ENCODE measurements at regions not wholly inside any gene's neighbourhood (a gene's known extent, or its start where the extent isn't known, plus 50 kb on each side); places are given as distances from the start of the nearest gene placed in this dataset.

DNA sequence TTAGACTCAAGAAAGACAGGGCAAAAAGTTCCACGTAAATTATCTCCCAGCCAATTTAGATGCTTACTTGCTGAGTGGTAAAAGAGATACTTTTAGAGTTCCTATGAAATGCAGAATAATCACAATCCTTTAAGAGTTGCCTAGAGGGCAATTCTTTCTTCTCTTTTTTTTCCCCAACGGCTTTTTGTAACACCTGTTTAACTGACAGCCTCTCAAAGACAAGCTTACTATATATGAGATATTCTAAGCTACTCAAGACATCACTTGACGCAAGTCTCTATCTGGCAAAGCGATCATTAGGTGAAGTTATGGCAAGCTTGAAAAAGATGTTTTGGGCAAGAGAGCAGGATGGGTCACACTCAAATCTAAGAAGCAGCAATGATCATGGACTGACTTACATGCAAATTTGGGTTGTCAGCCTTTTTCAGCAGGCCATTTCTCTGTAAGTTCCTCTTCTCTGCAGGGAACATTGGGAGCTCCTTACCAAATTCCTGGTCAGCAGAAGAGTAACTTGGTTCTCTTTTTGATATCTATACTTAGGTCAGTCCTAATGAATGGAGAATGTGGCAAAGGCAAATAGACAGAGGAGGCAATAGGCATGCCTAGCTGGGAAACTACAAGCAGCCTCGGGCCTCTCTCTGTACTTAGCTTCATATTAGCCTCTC is 162.9 kb upstream of the FGF13 start:
- TF ChIP-seq EP300 (IDR thresholded peaks at IDR 0.05; ENCODE audit: borderline replicate concordance) (no peak), NFIC (IDR thresholded peaks at IDR 0.05) (no peak), TEAD4 (IDR thresholded peaks at IDR 0.05) (no peak), EGR1 (IDR thresholded peaks at IDR 0.05) (no peak), MAX (IDR thresholded peaks at IDR 0.05) (no peak), TAF1 (IDR thresholded peaks at IDR 0.05; ENCODE audit: low read depth) (no peak), REST (IDR thresholded peaks at IDR 0.05; ENCODE audit: low read depth) (no peak), RAD21 (IDR thresholded peaks at IDR 0.05; ENCODE audit: low read depth) (no peak), FOXM1 (IDR thresholded peaks at IDR 0.05; ENCODE audit: borderline replicate concordance, low read depth) (no peak), YY1 (IDR thresholded peaks at IDR 0.05; ENCODE audit: low read depth) (no peak)
